GM06990 (cell line): ENCODE measurements at regions not wholly inside any gene's neighbourhood (a gene's known extent, or its start where the extent isn't known, plus 50 kb on each side); places are given as distances from the start of the nearest gene placed in this dataset.

ENCODE experiments used
- DNase-seq: peaks from one replicate; pipeline ENCODE4 v3.0.0-alpha.2; 2011; ENCODE audit not compliant: insufficient read length; ENCODE audit errors: extremely low read depth
- H3K27me3 ChIP-seq: replicated peaks from 2 replicates; pipeline ENCODE4 v1.6.0; 2011; ENCODE audit warnings: low read length; ENCODE audit not compliant: control insufficient read depth, insufficient read depth
- H3K36me3 ChIP-seq: 2 replicates; pipeline ENCODE4 v1.5.1; 2011; ENCODE audit warnings: low read length; ENCODE audit not compliant: control insufficient read depth, insufficient read depth
- H3K4me3 ChIP-seq: replicated peaks from 2 replicates; pipeline ENCODE4 v1.5.1; 2011; ENCODE audit warnings: low read depth, mild to moderate bottlenecking, control low read depth, low read length
- CTCF ChIP-seq: IDR thresholded peaks from 2 replicates; pipeline ENCODE4 v1.5.1; 2011; ENCODE audit warnings: low read length, control low read depth, mild to moderate bottlenecking, inconsistent platforms; ENCODE audit not compliant: insufficient read depth, poor library complexity, severe bottlenecking

GRCh38 chr6:55017555-55018300, 156.6 kb upstream of the HCRTR2 start:
- Histone ChIP-seq H3K36me3 (no peaks in the 10 kb centered on the region), H3K4me3 (no peak overlapping the region), H3K27me3 (no peaks in the 10 kb centered on the region)
- no peak for TF ChIP-seq CTCF
- no peak for DNase-seq

DNA sequence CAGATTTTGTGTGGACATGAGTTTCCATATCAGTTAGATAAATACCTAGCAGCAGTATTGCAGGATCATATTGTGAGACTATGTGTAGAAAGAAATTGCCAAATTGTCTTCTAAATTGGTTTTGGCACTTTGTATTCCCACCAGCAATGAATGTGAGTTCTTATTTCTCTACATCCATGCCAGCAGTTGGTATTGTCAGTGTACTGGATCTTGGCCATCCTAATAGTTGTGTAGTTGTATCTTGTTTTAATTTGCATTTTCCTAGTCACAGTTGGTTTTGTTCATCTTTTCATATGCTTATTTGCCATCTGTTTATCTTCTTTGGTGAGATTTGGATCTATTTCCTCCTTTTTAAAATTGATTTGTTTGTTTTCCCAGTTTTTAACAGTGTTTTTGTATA, 154.7 kb upstream of the HCRTR2 start:
- no peak overlapping the region for H3K4me3 ChIP-seq
- no peaks in the 10 kb centered on the region for H3K36me3 ChIP-seq
- TF ChIP-seq CTCF = no peak
- H3K27me3 ChIP-seq = no peaks in the 10 kb centered on the region
- DNase-seq = no peak

GRCh38 chr6:55023230-55023629, 151.1 kb upstream of the HCRTR2 start:
- no peak for TF ChIP-seq CTCF
- no peak for DNase-seq
- Histone ChIP-seq H3K27me3 (no peaks in the 10 kb centered on the region), H3K4me3 (no peak overlapping the region), H3K36me3 (no peaks in the 10 kb centered on the region)

DNA sequence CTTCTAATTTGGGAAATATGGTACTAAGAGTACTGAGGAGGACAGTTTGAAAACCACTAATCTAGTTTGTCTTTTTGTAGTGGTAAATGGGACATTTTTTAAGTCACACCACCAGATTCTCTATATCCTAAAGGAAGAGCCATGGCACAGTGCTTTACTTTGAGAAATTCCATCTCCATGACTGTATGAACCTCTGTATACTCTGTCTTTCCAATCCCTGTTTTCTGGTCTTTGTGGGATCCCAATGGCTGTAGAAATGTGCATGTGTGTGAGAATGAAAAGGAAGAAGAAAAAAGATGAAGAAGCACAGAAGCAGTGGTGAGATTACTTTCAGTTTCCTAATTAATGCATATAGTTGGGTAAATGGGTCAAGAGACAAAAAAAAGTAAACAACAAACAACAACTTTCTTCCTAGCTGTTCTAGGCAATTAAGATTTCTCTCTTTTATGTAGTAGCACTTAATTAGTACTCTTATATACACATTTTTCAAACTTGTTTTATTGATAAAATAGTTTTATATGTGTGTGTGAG, 141.2 kb upstream of the HCRTR2 start:
- Histone ChIP-seq H3K4me3 (no peak overlapping the region), H3K27me3 (no peaks in the 10 kb centered on the region), H3K36me3 (no peaks in the 10 kb centered on the region)
- DNase-seq = no peak
- TF ChIP-seq CTCF = no peak

GRCh38 chr6:55034752-55035151, 139.6 kb upstream of the HCRTR2 start:
- no peaks in the 10 kb centered on the region for H3K36me3 ChIP-seq
- no peaks in the 10 kb centered on the region for H3K27me3 ChIP-seq
- no peak for TF ChIP-seq CTCF
- no peak for DNase-seq
- no peak overlapping the region for H3K4me3 ChIP-seq
